Heart right ventricle (tissue), 16 donors: ENCODE measurements at regions not wholly inside any gene's neighbourhood (a gene's known extent, or its start where the extent isn't known, plus 50 kb on each side); places are given as distances from the start of the nearest gene placed in this dataset.

Experiments used
- ATAC-seq, 8 donors: fragments of 200-7000 bp; cut with Tn5 transposase; one replicate each; pipeline ENCODE4 v1.9.1; 2020; ENCODE audit warnings: mild to moderate bottlenecking in 8 of 8, moderate library complexity in 8 of 8, moderate number of reproducible peaks in 1 of 8
- DNase-seq, 2 donors: peaks; one replicate each; pipeline ENCODE4 v3.0.0-alpha.2; 2020
- H3K27ac ChIP-seq, 10 donors: fragments of 200-600 bp; sonication (generic) in 2 of 10; one replicate each; pipeline versions ENCODE4 v1.5.0 to v1.8.0; 2020 to 2022; ENCODE audit warnings: mild to moderate bottlenecking in 3 of 10
- H3K27me3 ChIP-seq, 7 donors: fragments of 200-600 bp; one replicate each; pipeline ENCODE4 v1.8.0; 2021 to 2022; ENCODE audit warnings: mild to moderate bottlenecking in 2 of 7
- H3K36me3 ChIP-seq, 9 donors: fragments of 200-600 bp; sonication (generic) in 1 of 9; one replicate each; pipeline versions ENCODE4 v1.5.0 to v1.8.0; 2020 to 2022; ENCODE audit warnings: mild to moderate bottlenecking in 2 of 9
- H3K4me1 ChIP-seq, 9 donors: fragments of 200-600 bp; sonication (generic) in 1 of 9; one replicate each; pipeline versions ENCODE4 v1.5.0 to v1.8.0; 2020 to 2022; ENCODE audit warnings: mild to moderate bottlenecking in 4 of 9
- H3K4me3 ChIP-seq, 10 donors: fragments of 200-600 bp; sonication (generic) in 2 of 10; one replicate each; pipeline versions ENCODE4 v1.5.0 to v1.8.0; 2020 to 2022; ENCODE audit warnings: mild to moderate bottlenecking in 7 of 10, moderate library complexity in 2 of 10
- H3K9me3 ChIP-seq, 11 donors: fragments of 200-600 bp in 10 of 11; sonication (generic) in 2 of 11; one replicate each; pipeline versions ENCODE4 v1.5.0 to v1.8.0; 2013 to 2022; ENCODE audit warnings: mild to moderate bottlenecking in 2 of 11, control low read depth in 1 of 11, moderate library complexity in 1 of 11
- WGBS, 2 donors: extraction: QIAGEN DNeasy Blood & Tissue Kit; methylation state at CpG; one replicate each; pipeline ENCODE4 v1.1.7; 2013; ENCODE audit warnings: inconsistent platforms in 1 of 2; 5-methylcytosine and 5-hydroxymethylcytosine counted together
- intact Hi-C, 10 donors: fragments of 100-400 bp; cut with DNase I; formaldehyde crosslinking; loops; one replicate each; pipeline versions ENCODE4 v1.11.1 to v1.14.2; 2022
- TF ChIP-seq, protein P1 (sequence below), 9 donors: fragments of 200-600 bp; sonication (generic) in 2 of 9; IDR thresholded peaks; one replicate each; pipeline versions ENCODE4 v1.5.0 to v1.8.0; 2021 to 2022; ENCODE audit warnings: antibody characterized with exemption in 9 of 9, mild to moderate bottlenecking in 5 of 9, moderate library complexity in 1 of 9
- donor health status: Arrhythmogenic right ventricular cardiomyopathy.
- donor health status: ischemic (EF 13 %, LVEDD 7.1; RV severe dilation, severe dysfunction).
- donor health status: healthy with polysubstance abuse.
- donor health status: DM: no; HTN: yes; CAD: no.
- donor health status: DM: no; HTN: no; CAD: no.
- donor health status: ischemic (EF 25% LVEDD 6.9; RV normal size, moderate dysfunction).
- donor health status: ischemic (EF 25% LVEDD 5.7; RV mildly dilated, moderate dysfunction).
- donor health status: healthy.
- donor health status: DM: yes; HTN: yes; CAD: no.
- donor health status: Ischemic cardiomyopathy.
- donor health status: ischemic (EF 35%, LVEDD 5.7; RV mildly dilated, moderate dysfunction).
- donor health status: nonischemic (EF 11% LVEDD 7.7; RV severe dilation, severe dysfunction).
- donor health status: DM: yes; HTN: yes; CAD: no.
- donor health status: PGD.
- donor health status: ischemic (EF 29% LVEDD 5.4; RV normal size, mild dysfunction).
- donor health status: nonischemic (EF 23%, LVEDD 6.1; RV moderate dilation, normal function).

DNA sequence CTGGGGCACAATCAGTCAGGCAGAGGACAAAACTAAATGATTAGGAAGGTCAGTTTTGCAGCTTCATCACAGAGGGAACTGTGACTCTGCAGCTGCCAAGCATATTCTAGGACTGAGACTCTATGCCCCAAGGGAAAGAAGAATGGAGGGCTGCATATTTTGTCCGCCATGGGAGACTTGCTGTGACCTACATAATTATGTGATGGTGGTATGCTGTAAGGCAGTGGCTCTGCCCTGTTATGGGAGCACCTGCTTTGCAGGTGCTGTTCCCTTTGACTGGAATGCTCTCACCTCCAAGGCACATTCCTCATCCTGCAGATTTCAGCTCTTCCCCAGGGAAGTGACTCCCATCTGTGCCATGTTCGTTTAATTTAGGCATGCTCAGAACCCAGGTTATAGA lies 261.9 kb upstream of the EPHA4 start:
- no peak overlapping the region for H3K27ac ChIP-seq
- no peaks in the 10 kb centered on the region for H3K4me1 ChIP-seq
- H3K36me3 ChIP-seq, result no peaks in the 10 kb centered on the region
- no peaks in the 10 kb centered on the region for H3K27me3 ChIP-seq
- intact Hi-C loops, result no loop called here
- ATAC-seq, result no peak
- H3K9me3 ChIP-seq, result no peaks in the 10 kb centered on the region
- 62 to 72% methylated on average over 2 of the region's 2 CpGs for WGBS, 2 donors
- H3K4me3 ChIP-seq, result no peak overlapping the region
- DNase-seq, result no peak
- TF ChIP-seq, protein P1, sequence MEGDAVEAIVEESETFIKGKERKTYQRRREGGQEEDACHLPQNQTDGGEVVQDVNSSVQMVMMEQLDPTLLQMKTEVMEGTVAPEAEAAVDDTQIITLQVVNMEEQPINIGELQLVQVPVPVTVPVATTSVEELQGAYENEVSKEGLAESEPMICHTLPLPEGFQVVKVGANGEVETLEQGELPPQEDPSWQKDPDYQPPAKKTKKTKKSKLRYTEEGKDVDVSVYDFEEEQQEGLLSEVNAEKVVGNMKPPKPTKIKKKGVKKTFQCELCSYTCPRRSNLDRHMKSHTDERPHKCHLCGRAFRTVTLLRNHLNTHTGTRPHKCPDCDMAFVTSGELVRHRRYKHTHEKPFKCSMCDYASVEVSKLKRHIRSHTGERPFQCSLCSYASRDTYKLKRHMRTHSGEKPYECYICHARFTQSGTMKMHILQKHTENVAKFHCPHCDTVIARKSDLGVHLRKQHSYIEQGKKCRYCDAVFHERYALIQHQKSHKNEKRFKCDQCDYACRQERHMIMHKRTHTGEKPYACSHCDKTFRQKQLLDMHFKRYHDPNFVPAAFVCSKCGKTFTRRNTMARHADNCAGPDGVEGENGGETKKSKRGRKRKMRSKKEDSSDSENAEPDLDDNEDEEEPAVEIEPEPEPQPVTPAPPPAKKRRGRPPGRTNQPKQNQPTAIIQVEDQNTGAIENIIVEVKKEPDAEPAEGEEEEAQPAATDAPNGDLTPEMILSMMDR (IDR thresholded peaks at IDR 0.05), result no peak

- TF ChIP-seq, protein P1 (IDR thresholded peaks at IDR 0.05), result no peak
- no peaks in the 10 kb centered on the region for H3K4me1 ChIP-seq
- no peaks in the 10 kb centered on the region for H3K36me3 ChIP-seq
- H3K9me3 ChIP-seq, result peaks cover 0 to 9% (median 0%) of the 10 kb centered on the region in 11 donors
- intact Hi-C loops, result no loop called here
- DNase-seq (no peak), ATAC-seq (no peak)
- WGBS, 2 donors, result 87 to 92% methylated on average over 2 of the region's 2 CpGs
- no peak overlapping the region for H3K4me3 ChIP-seq
- no peaks in the 10 kb centered on the region for H3K27me3 ChIP-seq
- H3K27ac ChIP-seq, result no peak overlapping the region
Observed at GRCh38 chr2:221831051-221831450, 258.9 kb upstream of the EPHA4 start.

- intact Hi-C loops, result no loop called here
- DNase-seq (no peak), ATAC-seq (no peak)
- Histone ChIP-seq H3K27ac (no peak overlapping the region), H3K4me1 (no peaks in the 10 kb centered on the region), H3K36me3 (no peaks in the 10 kb centered on the region), H3K9me3 (peaks cover 0 to 3% (median 0%) of the 10 kb centered on the region in 11 donors), H3K27me3 (peaks cover 0 to 6% (median 0%) of the 10 kb centered on the region in 7 donors), H3K4me3 (no peak overlapping the region)
- 66 to 82% methylated on average over 2 of the region's 2 CpGs for WGBS, 2 donors
- TF ChIP-seq, protein P1 (IDR thresholded peaks at IDR 0.05), result no peak
Observed at GRCh38 chr2:221822416-221822815, 250.3 kb upstream of the EPHA4 start.

- ATAC-seq, result no peak
- no peak for DNase-seq
- Histone ChIP-seq H3K27me3 (peaks cover 0 to 9% (median 0%) of the 10 kb centered on the region in 7 donors), H3K27ac (no peak overlapping the region), H3K36me3 (no peaks in the 10 kb centered on the region), H3K4me1 (no peaks in the 10 kb centered on the region), H3K4me3 (no peak overlapping the region), H3K9me3 (no peaks in the 10 kb centered on the region)
- TF ChIP-seq, protein P1 (IDR thresholded peaks at IDR 0.05), result no peak
- 61 to 69% methylated on average over 9 of the region's 9 CpGs for WGBS, 2 donors
- intact Hi-C loops, result no loop called here
Observed at GRCh38 chr2:221818616-221819320, 246.7 kb upstream of the EPHA4 start.
